Fibroblast of lung (primary cell): ENCODE measurements at regions not wholly inside any gene's neighbourhood (a gene's known extent, or its start where the extent isn't known, plus 50 kb on each side); places are given as distances from the start of the nearest gene placed in this dataset.
"Not testable (repeated sequence)": the region's sequence is repeated elsewhere in the genome, so short reads cannot be mapped to it uniquely, and the experiment has no call there.

Experiments used
- DNase-seq, 2 donors: peaks; one replicate each; pipeline versions ENCODE4 v3.0.0 to v3.0.0-alpha.2; 2010; ENCODE audit warnings: low read depth in 2 of 2
- H2AFZ ChIP-seq: 2 replicates; pipeline ENCODE4 v1.5.1; 2012; ENCODE audit warnings: low read length, control low read depth, inconsistent platforms
- H3K27ac ChIP-seq: 2 replicates; pipeline ENCODE4 v1.5.1; 2011; ENCODE audit warnings: low read length, control low read depth; ENCODE audit not compliant: insufficient read depth
- H3K27me3 ChIP-seq: 2 replicates; pipeline ENCODE4 v1.5.1; 2011; ENCODE audit warnings: mild to moderate bottlenecking, low read length; ENCODE audit not compliant: control insufficient read depth, insufficient read depth
- H3K36me3 ChIP-seq: 2 replicates; pipeline ENCODE4 v1.5.1; 2011; ENCODE audit warnings: low read length; ENCODE audit not compliant: control insufficient read depth, insufficient read depth
- H3K4me1 ChIP-seq: 2 replicates; pipeline ENCODE4 v1.5.1; 2011; ENCODE audit warnings: low read length; ENCODE audit not compliant: control insufficient read depth, insufficient read depth; ENCODE audit errors: extremely low read depth
- H3K4me2 ChIP-seq: 2 replicates; pipeline ENCODE4 v1.5.1; 2011; ENCODE audit warnings: low read length, control low read depth; ENCODE audit not compliant: insufficient read depth; ENCODE audit errors: extremely low read depth
- H3K4me3 ChIP-seq, 4 experiments: fragments of 200-600 bp in 1 of 4; sonication (generic) in 1 of 4; replicated peaks in 1 of 4; 2 replicates each; pipeline ENCODE4 v1.5.1; 2011 to 2016; ENCODE audit warnings: low read length in 4 of 4, low read depth in 3 of 4, mild to moderate bottlenecking in 3 of 4, control low read depth in 2 of 4, inconsistent platforms in 1 of 4, mixed read lengths in 1 of 4; ENCODE audit not compliant: insufficient read depth in 1 of 4; ENCODE audit errors: control extremely low read depth in 1 of 4
- H3K79me2 ChIP-seq: 2 replicates; pipeline ENCODE4 v1.5.1; 2012; ENCODE audit warnings: mild to moderate bottlenecking, low read length, inconsistent platforms; ENCODE audit not compliant: control insufficient read depth, insufficient read depth
- H3K9ac ChIP-seq: 2 replicates; pipeline ENCODE4 v1.5.1; 2011; ENCODE audit warnings: mild to moderate bottlenecking, low read length, control low read depth; ENCODE audit not compliant: insufficient read depth
- H3K9me3 ChIP-seq: 2 replicates; pipeline ENCODE4 v1.5.1; 2012; ENCODE audit warnings: low read depth, low read length; ENCODE audit not compliant: control insufficient read depth, insufficient read depth
- H4K20me1 ChIP-seq: 2 replicates; pipeline ENCODE4 v1.5.1; 2011; ENCODE audit warnings: low read length; ENCODE audit not compliant: control insufficient read depth, insufficient read depth; ENCODE audit errors: extremely low read depth
- EZH2 ChIP-seq: IDR thresholded peaks from 2 replicates; pipeline ENCODE4 v1.5.1; 2012; ENCODE audit warnings: low read length, control low read depth, mild to moderate bottlenecking; ENCODE audit errors: missing control alignments
- TF ChIP-seq, protein P1 (sequence below), 2 donors: IDR thresholded peaks in 1 of 2; conservative IDR thresholded peaks in 1 of 2; 1 replicate in 1 of 2; 2 replicates in 1 of 2; pipeline ENCODE4 v1.5.1; 2011 to 2012; ENCODE audit warnings: low read length in 2 of 2, control low read depth in 1 of 2, inconsistent platforms in 1 of 2, low read depth in 1 of 2, mild to moderate bottlenecking in 1 of 2

DNA sequence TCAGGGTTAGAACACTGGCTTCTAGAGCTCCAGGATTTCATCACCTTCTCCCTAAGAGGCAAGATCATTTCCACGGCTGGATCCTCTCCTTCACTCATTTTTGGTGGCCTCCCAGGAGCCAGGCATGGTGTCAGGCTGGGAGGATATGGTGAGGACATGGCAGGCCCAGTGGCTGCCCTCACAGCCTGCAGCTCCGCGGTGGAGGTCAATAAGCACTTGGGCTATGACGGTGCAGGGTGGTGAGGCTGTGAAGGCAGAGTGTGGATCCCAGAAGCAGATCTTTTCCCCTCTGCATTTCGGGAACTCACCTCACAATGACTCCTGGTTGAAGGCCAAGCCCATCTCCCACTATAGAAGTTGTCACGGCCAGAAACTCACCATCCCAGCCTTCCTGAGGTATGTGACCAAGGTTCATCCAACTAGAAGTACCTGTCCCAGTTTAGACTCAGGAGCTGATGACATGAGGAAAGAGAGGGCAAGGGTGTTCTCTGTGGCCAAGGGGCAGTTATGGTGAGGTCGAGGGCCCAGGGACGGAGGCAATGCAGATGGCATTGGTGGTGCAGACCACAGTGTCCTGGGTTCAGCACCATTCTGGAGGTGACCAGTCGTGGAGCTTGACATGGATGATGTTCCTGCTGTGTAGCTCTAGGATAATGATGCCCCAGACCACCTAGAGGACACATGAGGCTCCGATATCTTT, 100.1 kb upstream of the SMAD3 start:
- H3K4me3 ChIP-seq = no peak overlapping the region
- H3K27me3 ChIP-seq = no peaks in the 10 kb centered on the region
- no peak overlapping the region for H2AFZ ChIP-seq
- H3K27ac ChIP-seq = no peak overlapping the region
- no peaks in the 10 kb centered on the region for H3K36me3 ChIP-seq
- no peaks in the 10 kb centered on the region for H4K20me1 ChIP-seq
- H3K4me2 ChIP-seq = no peak overlapping the region
- no peak for TF ChIP-seq EZH2
- TF ChIP-seq, protein P1, sequence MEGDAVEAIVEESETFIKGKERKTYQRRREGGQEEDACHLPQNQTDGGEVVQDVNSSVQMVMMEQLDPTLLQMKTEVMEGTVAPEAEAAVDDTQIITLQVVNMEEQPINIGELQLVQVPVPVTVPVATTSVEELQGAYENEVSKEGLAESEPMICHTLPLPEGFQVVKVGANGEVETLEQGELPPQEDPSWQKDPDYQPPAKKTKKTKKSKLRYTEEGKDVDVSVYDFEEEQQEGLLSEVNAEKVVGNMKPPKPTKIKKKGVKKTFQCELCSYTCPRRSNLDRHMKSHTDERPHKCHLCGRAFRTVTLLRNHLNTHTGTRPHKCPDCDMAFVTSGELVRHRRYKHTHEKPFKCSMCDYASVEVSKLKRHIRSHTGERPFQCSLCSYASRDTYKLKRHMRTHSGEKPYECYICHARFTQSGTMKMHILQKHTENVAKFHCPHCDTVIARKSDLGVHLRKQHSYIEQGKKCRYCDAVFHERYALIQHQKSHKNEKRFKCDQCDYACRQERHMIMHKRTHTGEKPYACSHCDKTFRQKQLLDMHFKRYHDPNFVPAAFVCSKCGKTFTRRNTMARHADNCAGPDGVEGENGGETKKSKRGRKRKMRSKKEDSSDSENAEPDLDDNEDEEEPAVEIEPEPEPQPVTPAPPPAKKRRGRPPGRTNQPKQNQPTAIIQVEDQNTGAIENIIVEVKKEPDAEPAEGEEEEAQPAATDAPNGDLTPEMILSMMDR (conservative IDR thresholded peaks at IDR 0.05 in 1 of 2, IDR thresholded peaks at IDR 0.05 in 1 of 2; ENCODE audit: low read depth in 1 of 2, low read length in 2 of 2) = no peak
- H3K9ac ChIP-seq = no peak overlapping the region
- no peak for DNase-seq
- H3K4me1 ChIP-seq = no peaks in the 10 kb centered on the region
- H3K9me3 ChIP-seq = no peaks in the 10 kb centered on the region
- no peaks in the 10 kb centered on the region for H3K79me2 ChIP-seq

DNA sequence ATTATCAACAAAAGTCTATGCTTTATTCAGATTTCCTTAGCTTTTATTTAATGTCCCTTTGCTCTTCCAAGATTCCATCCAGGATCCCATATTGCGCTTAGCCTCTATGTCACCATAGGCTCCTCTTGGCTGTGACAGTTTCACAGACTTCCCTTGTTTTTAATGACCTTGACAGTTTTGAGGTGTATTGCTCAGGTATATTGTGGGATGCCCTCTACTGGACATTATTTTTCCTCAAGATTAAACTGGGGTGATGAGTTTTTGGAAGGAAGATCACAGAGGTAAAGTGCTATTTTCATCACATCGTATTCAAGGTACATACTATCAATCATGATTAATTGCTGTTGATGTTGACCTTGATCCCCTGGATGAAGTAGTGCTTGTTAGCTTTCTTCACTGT, 99.1 kb upstream of the SMAD3 start:
- no peaks in the 10 kb centered on the region for H3K36me3 ChIP-seq
- H3K4me1 ChIP-seq = no peaks in the 10 kb centered on the region
- H4K20me1 ChIP-seq = no peaks in the 10 kb centered on the region
- H3K4me2 ChIP-seq = no peak overlapping the region
- no peak overlapping the region for H3K9ac ChIP-seq
- no peak overlapping the region for H2AFZ ChIP-seq
- TF ChIP-seq EZH2 = no peak
- TF ChIP-seq, protein P1 (conservative IDR thresholded peaks at IDR 0.05 in 1 of 2, IDR thresholded peaks at IDR 0.05 in 1 of 2; ENCODE audit: low read depth in 1 of 2, low read length in 2 of 2) = peak in 1 of 2 donors; percentile 27
- H3K9me3 ChIP-seq = no peaks in the 10 kb centered on the region
- DNase-seq = no peak
- no peak overlapping the region for H3K27ac ChIP-seq
- H3K79me2 ChIP-seq = no peaks in the 10 kb centered on the region
- no peaks in the 10 kb centered on the region for H3K27me3 ChIP-seq
- H3K4me3 ChIP-seq = no peak overlapping the region

DNA sequence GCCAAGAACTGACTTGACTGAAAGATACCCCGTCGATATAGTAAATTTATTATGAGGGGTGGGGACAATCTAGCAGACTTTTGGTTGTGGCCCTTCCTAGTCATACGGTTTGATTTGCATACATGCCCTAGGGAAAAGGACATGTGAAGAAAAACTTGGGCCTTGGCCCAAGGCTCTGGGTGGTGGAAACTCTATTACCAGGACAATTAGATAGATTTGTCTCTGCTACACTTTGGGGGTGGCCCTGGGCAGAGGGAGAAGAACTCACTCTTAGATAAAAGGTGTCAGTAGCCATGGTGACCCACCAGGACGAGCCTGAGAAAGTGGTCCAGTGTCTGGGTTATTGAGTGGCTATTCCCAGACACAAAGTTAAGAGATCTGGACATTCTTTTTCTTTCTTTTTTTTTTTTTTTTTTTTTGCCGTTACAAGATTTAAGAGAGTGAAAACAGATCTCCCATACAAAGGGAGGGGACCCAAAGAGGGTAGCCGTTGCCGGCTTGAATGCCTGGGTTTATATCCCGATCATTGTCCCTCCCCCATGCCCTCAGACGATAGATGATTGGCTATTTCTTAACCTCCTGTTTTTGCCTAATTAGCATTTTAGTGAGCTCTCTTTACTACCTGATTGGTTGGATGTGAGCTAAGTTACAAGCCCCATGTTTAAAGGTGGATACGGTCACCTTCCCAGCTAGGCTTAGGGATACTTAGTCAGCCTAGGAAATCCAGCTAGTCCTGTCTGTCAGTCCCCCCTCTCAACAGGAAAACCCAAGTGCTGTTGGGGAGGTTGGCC, 96.4 kb upstream of the SMAD3 start:
- TF ChIP-seq EZH2 = no peak
- TF ChIP-seq, protein P1 (conservative IDR thresholded peaks at IDR 0.05 in 1 of 2, IDR thresholded peaks at IDR 0.05 in 1 of 2; ENCODE audit: low read depth in 1 of 2, low read length in 2 of 2) = no peak
- H3K4me3 ChIP-seq = no peak overlapping the region

DNA sequence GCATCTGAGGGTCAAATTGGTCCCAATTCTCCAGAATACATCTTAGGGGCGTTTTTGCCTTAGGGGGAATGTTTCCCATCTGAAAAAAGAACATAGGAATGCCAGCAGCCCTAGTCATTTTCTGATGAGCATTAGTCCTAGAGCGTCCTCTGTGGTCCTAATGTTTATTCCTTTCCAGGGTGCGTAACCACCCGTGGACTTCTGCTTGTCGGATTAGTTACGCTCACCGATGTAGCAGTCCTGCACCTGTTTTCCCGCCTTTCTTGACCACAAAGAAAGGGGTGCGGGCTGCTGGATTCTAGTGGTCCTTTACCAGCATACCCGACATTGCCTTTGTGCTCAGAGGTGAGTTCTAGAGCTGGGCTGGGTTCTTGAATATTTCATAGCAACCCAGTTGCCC, 91.3 kb upstream of the SMAD3 start:
- not testable (repeated sequence) for H3K36me3 ChIP-seq, H3K4me1 ChIP-seq, DNase-seq, H3K4me3 ChIP-seq, H3K4me2 ChIP-seq, H4K20me1 ChIP-seq, H3K79me2 ChIP-seq, H3K27me3 ChIP-seq, H3K27ac ChIP-seq, H2AFZ ChIP-seq, H3K9me3 ChIP-seq, H3K9ac ChIP-seq

More for the DNA sequence above, 96.4 kb upstream of the SMAD3 start:
- H3K27me3 ChIP-seq = no peaks in the 10 kb centered on the region
- H3K79me2 ChIP-seq = no peaks in the 10 kb centered on the region
- no peak overlapping the region for H3K9ac ChIP-seq
- no peaks in the 10 kb centered on the region for H4K20me1 ChIP-seq
- no peak for DNase-seq
- H3K27ac ChIP-seq = no peak overlapping the region
- no peaks in the 10 kb centered on the region for H3K9me3 ChIP-seq
- no peak overlapping the region for H2AFZ ChIP-seq
- no peaks in the 10 kb centered on the region for H3K4me1 ChIP-seq
- no peak overlapping the region for H3K4me2 ChIP-seq
- H3K36me3 ChIP-seq = no peaks in the 10 kb centered on the region
